8988T (cell line): ENCODE measurements at regions not wholly inside any gene's neighbourhood (a gene's known extent, or its start where the extent isn't known, plus 50 kb on each side); places are given as distances from the start of the nearest gene placed in this dataset.
"Not testable (repeated sequence)": the region's sequence is repeated elsewhere in the genome, so short reads cannot be mapped to it uniquely, and the experiment has no call there.

Source experiments
- DNase-seq: peaks from one replicate; pipeline ENCODE4 v3.0.0; 2011

DNA sequence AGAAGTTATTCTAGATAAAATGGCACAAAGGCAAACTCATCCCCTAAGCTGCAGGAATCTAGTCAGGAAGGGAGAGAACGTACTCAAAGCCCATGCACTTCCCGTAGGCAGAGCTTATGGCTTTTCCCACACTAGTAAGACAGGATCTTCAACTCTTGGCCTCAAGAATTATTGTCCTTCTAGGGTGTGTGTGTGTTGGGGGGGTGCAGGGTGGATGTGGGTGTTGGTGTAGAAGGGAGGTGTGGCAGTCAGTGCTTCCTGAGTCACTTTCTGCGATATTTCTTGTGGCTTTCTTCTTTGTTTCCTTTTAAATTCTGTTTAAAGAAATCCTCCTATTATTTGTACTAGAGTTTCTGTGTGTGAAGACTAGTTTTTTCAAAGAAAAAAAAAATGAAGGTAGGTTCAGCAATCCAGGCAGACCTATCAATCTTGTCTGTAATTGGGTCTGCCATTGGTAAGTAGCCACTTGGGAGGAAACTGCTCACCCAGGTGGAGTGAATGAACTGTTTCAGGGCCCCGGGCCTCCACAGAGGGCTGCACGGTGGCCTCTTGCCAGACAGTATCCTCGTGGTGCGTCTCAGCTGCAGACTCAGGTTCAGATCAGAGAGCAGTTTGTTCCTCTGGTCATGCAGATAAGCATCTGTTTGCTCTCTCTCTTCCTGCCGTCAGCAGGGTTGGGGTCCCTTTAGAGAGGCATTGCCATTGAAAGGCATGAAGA, 131.9 kb downstream of the NPR3 start:
- DNase-seq: no peak

- no peak for DNase-seq
These were observed 132.4 kb downstream of the NPR3 start for GRCh38 chr5:32843531-32843895.

GRCh38 chr5:32845171-32845570, 134.1 kb downstream of the NPR3 start:
- DNase-seq: no peak

DNA sequence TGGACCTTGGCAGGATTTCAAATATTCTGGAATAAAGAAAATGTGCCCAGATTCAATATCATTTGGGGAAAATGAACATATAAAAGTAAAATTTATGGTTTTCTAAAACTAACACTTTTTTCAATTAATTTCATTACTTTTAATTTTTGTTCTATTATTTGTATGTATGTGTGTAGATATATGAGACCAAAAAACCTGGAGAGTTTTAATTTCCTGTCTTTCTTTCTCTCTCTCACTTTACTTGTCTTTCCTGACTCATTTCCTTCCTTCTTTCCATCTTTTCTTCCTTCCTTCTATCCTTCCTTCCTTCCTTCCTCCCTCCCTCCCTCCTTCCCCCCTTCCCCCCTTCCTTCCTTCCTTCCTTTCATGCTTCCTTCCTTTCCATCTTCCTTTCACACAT, 137.0 kb downstream of the NPR3 start:
- DNase-seq: no peak

DNA sequence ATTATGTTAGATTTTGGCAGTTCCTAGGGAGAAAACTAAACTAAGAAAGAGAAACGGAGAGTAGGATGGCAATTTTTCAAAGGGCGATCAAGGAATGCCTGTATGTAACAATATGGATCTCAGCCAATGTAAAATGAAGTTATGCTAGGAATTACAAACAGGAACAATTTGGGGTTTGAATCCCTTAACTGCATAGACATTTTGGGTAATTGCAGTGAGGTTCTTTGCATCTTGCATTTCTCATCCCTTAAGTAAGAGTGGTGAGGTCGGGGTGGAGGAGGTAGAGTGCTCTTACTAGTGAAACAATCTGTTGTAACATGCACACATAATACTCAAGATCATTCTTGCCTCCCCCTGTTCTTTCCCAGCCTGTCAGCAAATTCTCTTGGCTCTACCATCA, 137.6 kb downstream of the NPR3 start:
- DNase-seq: no peak

GRCh38 chr5:32850817-32851496, 139.8 kb downstream of the NPR3 start:
- no peak for DNase-seq

DNA sequence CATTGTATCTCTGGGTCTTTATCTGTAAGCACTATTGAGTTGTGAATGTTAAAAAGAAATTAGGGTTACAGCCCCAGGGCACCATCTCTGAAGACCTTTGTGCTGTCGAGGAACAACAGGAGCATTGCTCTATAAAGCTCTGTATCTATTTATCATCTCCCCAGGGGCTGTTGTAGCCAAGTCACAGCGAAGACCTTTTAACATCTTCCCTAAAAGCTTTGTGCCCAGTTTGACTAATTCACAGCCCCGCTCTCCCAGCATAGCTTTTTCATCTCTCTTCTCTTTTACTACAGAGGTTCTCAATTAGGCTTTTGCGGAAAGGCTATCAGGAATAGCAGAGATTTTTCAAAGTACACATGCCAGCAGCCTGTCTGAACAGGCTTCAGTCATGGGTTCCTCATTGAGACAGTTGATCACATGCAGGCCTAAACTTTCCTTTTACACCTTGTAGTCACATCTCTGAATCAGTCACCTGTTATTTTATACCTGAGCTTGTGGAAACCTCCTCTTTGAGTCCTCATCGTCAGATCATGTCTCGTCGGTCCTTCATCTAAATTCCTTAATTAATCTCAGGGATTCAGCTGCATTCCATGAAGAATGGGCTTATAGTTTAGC, 140.5 kb downstream of the NPR3 start:
- no peak for DNase-seq

- DNase-seq: peak; percentile 23
These were observed 141.4 kb downstream of the NPR3 start for GRCh38 chr5:32852535-32852934.

GRCh38 chr5:32852976-32853375, 141.9 kb downstream of the NPR3 start:
- DNase-seq: no peak

DNA sequence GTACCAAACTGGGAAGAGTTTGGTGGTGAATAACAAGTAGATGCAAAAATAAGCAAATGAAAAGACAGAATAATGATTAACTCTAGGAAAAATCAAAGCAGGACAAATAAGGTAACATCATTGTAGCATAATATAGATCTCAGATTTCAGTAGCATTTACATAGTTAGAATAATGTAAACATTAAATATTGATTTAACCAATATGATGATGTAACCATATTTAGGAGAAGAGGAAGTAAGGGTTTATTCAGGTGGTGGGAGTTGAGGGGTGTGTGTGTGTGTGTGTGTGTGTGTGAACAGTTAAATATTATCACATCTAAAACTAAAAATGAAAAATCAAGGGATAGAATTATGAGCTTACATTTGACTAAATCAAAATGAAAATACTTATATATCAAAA, 143.4 kb downstream of the NPR3 start:
- no peak for DNase-seq

- no peak for DNase-seq
These were observed 148.1 kb downstream of the NPR3 start for GRCh38 chr5:32859211-32859641.

GRCh38 chr5:32865475-32865874, 154.4 kb downstream of the NPR3 start:
- DNase-seq: no peak

DNA sequence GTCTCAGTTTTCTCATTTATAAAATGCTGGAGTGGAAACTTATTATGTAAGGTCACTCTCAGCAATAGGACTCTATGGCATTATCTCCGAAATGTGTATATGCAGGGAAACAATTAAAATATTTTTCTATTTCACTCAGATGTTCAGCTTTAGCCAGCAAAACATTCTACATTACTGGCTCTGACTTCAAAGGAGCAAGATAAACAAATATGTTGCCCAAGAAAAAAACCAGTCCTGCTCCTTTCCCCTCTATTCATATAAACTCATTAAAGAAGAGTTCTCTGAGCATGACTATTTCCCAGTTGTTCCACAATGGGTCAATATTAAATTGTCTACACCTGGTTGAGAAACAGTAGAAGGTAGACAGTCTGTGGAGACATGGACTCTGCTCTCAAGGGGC, 155.0 kb downstream of the NPR3 start:
- DNase-seq: no peak

DNA sequence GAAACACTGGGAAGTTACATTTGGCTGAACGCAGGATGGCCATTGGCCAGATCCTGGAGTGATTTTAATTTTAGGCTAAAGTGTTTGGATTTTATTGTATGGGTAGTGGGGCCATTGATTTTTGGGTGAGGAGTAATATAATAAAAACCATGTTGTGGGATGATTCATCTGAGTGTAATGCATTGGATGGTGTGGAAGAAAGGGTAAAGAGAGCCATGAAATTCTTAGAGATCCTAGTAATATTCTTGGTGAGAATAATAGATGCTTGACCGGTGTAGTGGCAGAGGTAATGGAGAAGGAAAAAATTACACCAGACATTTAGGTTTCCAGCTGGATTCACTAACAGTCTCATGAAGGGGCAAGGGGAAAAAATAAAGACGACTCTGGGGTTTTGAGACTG, 158.1 kb downstream of the NPR3 start:
- no peak for DNase-seq

DNA sequence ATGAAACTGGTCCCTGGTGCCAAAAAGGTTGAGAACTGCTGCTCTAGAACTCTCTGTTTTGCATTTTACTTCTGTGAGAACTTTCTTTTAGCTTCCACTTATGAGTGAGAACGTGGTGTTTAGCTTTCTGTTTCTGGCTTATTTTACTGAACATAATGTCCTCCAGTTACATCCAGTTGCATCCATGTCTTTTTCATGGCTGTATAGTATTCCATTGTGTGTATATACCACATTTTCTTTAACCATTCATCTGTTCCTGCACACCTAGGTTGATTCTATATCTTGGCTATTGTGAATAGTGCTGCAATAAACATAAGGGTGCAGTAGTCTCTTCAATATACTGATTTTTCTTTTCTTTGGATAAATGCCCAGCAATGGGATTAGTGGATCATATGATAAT, 165.7 kb downstream of the NPR3 start:
- no peak for DNase-seq

GRCh38 chr5:32879364-32879763, 168.2 kb downstream of the NPR3 start:
- DNase-seq: not testable (repeated sequence)

DNA sequence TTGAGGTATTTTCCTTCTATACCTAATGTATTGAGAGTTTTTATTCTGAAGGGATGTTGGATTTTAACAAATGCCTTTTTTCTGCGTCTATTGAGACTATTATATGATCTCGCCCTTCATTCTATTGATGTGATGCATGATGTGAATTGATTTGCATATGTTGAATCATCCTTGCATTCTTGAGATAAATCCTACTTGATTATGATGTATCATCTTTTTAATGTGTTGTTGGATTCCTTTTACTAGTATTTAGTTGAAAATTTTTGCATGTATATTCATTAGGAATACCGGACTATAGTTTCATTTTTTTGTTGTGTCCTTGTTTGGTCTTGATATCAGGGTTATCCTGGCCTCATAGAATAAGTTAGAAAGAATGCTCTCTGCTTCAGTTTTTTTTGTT, 169.7 kb downstream of the NPR3 start:
- no peak for DNase-seq

DNA sequence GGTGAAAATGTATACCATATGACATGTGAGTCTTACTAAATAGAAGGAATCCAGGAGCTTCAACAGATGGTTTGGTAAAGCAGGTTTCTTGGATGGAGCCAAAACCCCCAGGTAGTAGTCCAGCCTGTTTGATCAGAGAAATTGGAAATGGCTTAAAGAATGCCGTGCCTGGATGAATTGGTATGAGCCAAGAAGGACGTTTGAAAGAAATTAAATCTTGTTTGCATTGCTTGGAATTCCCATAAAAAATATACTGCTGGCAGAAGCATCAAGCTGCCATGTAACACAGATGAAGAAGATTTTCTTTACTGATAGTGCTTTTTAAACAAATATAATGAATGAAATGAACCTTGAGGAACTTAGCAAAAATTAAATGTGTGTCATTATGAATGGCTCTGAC, 176.3 kb downstream of the NPR3 start:
- no peak for DNase-seq

DNA sequence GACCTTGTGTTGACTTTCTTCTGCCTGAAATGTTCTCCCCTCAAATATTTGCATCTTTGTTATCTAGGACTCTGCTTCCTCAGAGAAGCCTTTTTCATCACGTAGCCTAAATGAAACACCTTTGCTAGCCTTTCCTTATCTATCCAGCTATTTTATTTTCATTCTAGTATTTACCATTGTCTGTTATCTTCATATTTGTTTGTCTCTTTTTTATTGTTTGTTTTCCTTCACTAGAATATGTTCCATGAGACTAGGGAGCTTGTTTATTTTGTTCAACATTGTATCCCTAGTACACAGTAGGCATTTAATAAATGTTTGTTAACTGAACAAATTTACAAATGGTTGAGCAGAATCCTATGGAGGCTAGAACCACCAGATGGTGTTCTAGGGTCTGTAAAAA, 178.0 kb downstream of the NPR3 start:
- DNase-seq: no peak

DNA sequence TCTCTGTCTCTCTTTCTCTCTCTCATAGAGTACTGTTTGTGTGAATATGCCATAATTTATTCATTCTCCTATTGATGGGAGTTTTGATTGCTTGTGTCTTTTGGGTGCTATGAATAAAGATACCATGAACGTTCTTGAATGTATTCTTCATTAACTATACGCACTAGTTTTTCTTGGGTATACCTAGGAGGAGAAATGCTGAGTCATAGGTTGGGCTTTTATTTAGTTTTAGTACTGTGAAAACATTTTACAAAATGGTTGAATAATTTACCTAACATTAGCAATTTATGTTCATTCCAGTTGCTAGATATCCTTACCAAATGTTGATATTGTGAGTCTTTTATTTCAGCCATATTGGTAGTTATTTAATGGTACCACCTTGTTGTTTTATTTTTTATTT, 192.5 kb downstream of the NPR3 start:
- no peak for DNase-seq

- DNase-seq: no peak
These were observed 197.5 kb downstream of the NPR3 start for GRCh38 chr5:32908641-32909040.

DNA sequence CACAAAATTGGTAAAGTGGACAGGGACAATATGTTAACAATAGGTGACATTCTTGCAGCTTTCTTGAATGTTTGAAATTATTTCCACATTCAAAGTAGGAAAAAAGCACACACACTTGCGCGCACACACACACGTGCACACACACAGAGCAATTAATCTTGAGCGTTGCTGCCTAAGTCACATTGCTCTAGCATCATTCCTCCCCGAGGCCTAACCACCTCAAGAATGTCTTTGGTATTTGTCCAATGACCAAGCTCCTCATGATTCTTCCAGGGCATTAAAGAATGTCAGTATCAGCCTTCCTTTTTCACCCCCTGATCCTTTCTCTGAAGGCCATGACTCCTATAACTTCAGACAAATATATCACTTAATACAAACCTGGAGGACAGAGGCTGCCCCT, 198.1 kb downstream of the NPR3 start:
- no peak for DNase-seq

GRCh38 chr5:32916648-32917047, 205.5 kb downstream of the NPR3 start:
- no peak for DNase-seq

- DNase-seq: no peak
These were observed 217.6 kb downstream of the NPR3 start for GRCh38 chr5:32928761-32929160.

GRCh38 chr5:32931438-32931837, 220.3 kb downstream of the NPR3 start:
- DNase-seq: not testable (repeated sequence)
